Hepatocyte (in vitro differentiated cells): ENCODE measurements at regions not wholly inside any gene's neighbourhood (a gene's known extent, or its start where the extent isn't known, plus 50 kb on each side); places are given as distances from the start of the nearest gene placed in this dataset.

ENCODE experiments used
- EZH2 ChIP-seq: fragments of 200-600 bp; sonication (generic); IDR thresholded peaks from 2 replicates; pipeline ENCODE4 v1.6.1; 2016; ENCODE audit warnings: antibody characterized with exemption, mild to moderate bottlenecking, borderline replicate concordance
- TF ChIP-seq, protein P1 (sequence below): fragments of 200-600 bp; sonication (generic); IDR thresholded peaks from 2 replicates; pipeline ENCODE4 v1.5.1; 2016; ENCODE audit warnings: antibody characterized with exemption, mild to moderate bottlenecking; ENCODE audit not compliant: poor library complexity

- TF ChIP-seq, protein P1, sequence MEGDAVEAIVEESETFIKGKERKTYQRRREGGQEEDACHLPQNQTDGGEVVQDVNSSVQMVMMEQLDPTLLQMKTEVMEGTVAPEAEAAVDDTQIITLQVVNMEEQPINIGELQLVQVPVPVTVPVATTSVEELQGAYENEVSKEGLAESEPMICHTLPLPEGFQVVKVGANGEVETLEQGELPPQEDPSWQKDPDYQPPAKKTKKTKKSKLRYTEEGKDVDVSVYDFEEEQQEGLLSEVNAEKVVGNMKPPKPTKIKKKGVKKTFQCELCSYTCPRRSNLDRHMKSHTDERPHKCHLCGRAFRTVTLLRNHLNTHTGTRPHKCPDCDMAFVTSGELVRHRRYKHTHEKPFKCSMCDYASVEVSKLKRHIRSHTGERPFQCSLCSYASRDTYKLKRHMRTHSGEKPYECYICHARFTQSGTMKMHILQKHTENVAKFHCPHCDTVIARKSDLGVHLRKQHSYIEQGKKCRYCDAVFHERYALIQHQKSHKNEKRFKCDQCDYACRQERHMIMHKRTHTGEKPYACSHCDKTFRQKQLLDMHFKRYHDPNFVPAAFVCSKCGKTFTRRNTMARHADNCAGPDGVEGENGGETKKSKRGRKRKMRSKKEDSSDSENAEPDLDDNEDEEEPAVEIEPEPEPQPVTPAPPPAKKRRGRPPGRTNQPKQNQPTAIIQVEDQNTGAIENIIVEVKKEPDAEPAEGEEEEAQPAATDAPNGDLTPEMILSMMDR: no peak
- no peak for TF ChIP-seq EZH2
Measured at GRCh38 chr20:4434681-4435080, 185.6 kb upstream of the ADRA1D start.
